ENCODE measurements at regions not wholly inside any gene's neighbourhood (a gene's known extent, or its start where the extent isn't known, plus 50 kb on each side); places are given as distances from the start of the nearest gene placed in this dataset.

GRCh38 chr6:170021579-170021978, 269.3 kb downstream of the DLL1 start:
- no peaks in the 10 kb centered on the region for H3K27me3 ChIP-seq (ENCODE audit: control insufficient read depth in 2 of 2, insufficient read depth in 2 of 2, low read length in 2 of 2)
- no peak overlapping the region for H2AFZ ChIP-seq (ENCODE audit: low read depth, low read length)
- no peak overlapping the region for H3K4me3 ChIP-seq (replicated peaks in 1 of 3; ENCODE audit: insufficient read depth in 1 of 3, low read depth in 1 of 3, low read length in 3 of 3)
- ChIA-PET POLR2A (no interaction called here), CTCF (interaction anchor here (1.2 kb wide), 1 partner anchor 190 kb away, joined by 4 read pairs; no protein-coding TSS in a partner anchor)
- BruUV-seq (replicated peaks), result no TSS peak
- no peaks in the 10 kb centered on the region for H3K9me1 ChIP-seq (replicated peaks; ENCODE audit: control insufficient read depth, extremely low read depth, insufficient read depth, low read length)
- intact Hi-C loops (cut with micrococcal nuclease) (no loop called here), dilution Hi-C loops (cut with MboI; ENCODE audit: extremely low pct_ligation_motif_present, low sequenced_read_pairs) (no loop called here)
- no peak overlapping the region for H3K9ac ChIP-seq (replicated peaks; ENCODE audit: extremely low read depth, insufficient read depth, low read length)
- no peaks in the 10 kb centered on the region for H3K36me3 ChIP-seq (ENCODE audit: control insufficient read depth in 2 of 2, extremely low read depth in 1 of 2, insufficient read depth in 2 of 2, low read length in 2 of 2)
- no peak for TF ChIP-seq CTCF (IDR thresholded peaks at IDR 0.05; ENCODE audit: extremely low read depth in 1 of 2, insufficient read depth in 1 of 2, low read depth in 1 of 2, low read length in 2 of 2)
- no peak for TF ChIP-seq JUN (IDR thresholded peaks at IDR 0.05; ENCODE audit: borderline replicate concordance, insufficient read depth, insufficient read length, low read depth)
- no peak for TF ChIP-seq MAX (IDR thresholded peaks at IDR 0.05; ENCODE audit: insufficient read depth, insufficient read length)
- TF ChIP-seq POLR2AphosphoS5 (IDR thresholded peaks at IDR 0.05; ENCODE audit: insufficient read depth, low read depth, low read length), result no peak
- no peak for TF ChIP-seq GATA2 (IDR thresholded peaks at IDR 0.05; ENCODE audit: insufficient read depth, insufficient read length, low read depth, low read length)
- no peak for TF ChIP-seq POLR2A (IDR thresholded peaks at IDR 0.05; ENCODE audit: low read depth, low read length)
- TF ChIP-seq MYC (IDR thresholded peaks at IDR 0.05; ENCODE audit: low read depth, low read length), result no peak
- TF ChIP-seq EZH2 (IDR thresholded peaks at IDR 0.05; ENCODE audit: borderline replicate concordance, low read depth, low read length, severe bottlenecking), result no peak
- no peak for TF ChIP-seq FOS (IDR thresholded peaks at IDR 0.05; ENCODE audit: borderline replicate concordance, insufficient read depth, low read length)
- no peak for DNase-seq (ENCODE audit: low read depth, low spot score)
- H3K79me2 ChIP-seq (ENCODE audit: control insufficient read depth, insufficient read depth, low read length), result no peaks in the 10 kb centered on the region
- H3K9me3 ChIP-seq (replicated peaks; ENCODE audit: control insufficient read depth, insufficient read depth, low read length), result no peaks in the 10 kb centered on the region
- FAIRE-seq, result no peak
- H3K4me2 ChIP-seq (ENCODE audit: insufficient read depth, low read length), result no peak overlapping the region
- no peak overlapping the region for H3K27ac ChIP-seq (ENCODE audit: insufficient read depth, low read depth, low read length)
- no peaks in the 10 kb centered on the region for H3K4me1 ChIP-seq (ENCODE audit: control insufficient read depth, extremely low read depth, insufficient read depth, low read length)
- no peaks in the 10 kb centered on the region for H4K20me1 ChIP-seq (replicated peaks; ENCODE audit: control insufficient read depth, extremely low read depth, insufficient read depth, low read length)
